Testis (tissue), 2 donors: ENCODE measurements at regions not wholly inside any gene's neighbourhood (a gene's known extent, or its start where the extent isn't known, plus 50 kb on each side); places are given as distances from the start of the nearest gene placed in this dataset.

Source experiments
- POLR2A ChIP-seq: fragments of 450-650 bp; IDR thresholded peaks from one replicate; pipeline ENCODE4 v1.6.1; 2017; ENCODE audit warnings: antibody characterized with exemption, mild to moderate bottlenecking, moderate library complexity
- TF ChIP-seq, protein P1 (sequence below), 3 experiments: fragments of 450-650 bp in 2 of 3; fragments of 200-600 bp in 1 of 3; sonication (generic) in 1 of 3; IDR thresholded peaks; one replicate each; pipeline ENCODE4 v1.5.1; 2016 to 2019; ENCODE audit warnings: antibody characterized with exemption in 3 of 3, mild to moderate bottlenecking in 2 of 3, moderate library complexity in 1 of 3

DNA sequence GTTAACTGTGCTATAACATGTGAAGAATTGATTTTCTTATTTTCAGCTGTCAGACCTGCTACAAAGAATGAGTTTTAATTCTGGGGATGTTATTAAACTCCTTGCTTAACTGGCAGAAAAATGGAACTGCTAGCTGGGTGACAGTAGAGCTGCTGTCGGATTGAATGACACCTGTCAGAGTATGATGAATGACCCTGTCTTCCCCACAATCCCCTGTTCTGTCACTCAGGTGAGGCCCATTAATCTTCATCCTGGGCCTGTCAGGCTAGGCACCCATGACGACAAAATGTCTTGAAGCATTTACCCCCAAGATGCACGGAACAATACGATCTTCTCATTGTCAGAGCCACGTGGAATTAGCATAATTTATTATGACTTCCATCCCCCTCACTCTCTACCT is 129.9 kb upstream of the ETAA1 start:
- TF ChIP-seq, protein P1, sequence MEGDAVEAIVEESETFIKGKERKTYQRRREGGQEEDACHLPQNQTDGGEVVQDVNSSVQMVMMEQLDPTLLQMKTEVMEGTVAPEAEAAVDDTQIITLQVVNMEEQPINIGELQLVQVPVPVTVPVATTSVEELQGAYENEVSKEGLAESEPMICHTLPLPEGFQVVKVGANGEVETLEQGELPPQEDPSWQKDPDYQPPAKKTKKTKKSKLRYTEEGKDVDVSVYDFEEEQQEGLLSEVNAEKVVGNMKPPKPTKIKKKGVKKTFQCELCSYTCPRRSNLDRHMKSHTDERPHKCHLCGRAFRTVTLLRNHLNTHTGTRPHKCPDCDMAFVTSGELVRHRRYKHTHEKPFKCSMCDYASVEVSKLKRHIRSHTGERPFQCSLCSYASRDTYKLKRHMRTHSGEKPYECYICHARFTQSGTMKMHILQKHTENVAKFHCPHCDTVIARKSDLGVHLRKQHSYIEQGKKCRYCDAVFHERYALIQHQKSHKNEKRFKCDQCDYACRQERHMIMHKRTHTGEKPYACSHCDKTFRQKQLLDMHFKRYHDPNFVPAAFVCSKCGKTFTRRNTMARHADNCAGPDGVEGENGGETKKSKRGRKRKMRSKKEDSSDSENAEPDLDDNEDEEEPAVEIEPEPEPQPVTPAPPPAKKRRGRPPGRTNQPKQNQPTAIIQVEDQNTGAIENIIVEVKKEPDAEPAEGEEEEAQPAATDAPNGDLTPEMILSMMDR (IDR thresholded peaks at IDR 0.05), result no peak
- TF ChIP-seq POLR2A, result no peak
